Mesendoderm (in vitro differentiated cells): ENCODE measurements at regions not wholly inside any gene's neighbourhood (a gene's known extent, or its start where the extent isn't known, plus 50 kb on each side); places are given as distances from the start of the nearest gene placed in this dataset.

Experiments used
- DNase-seq: peaks from one replicate; pipeline ENCODE4 v3.0.0; 2013
- H2AK5ac ChIP-seq: 2 replicates; pipeline ENCODE4 v1.6.1; 2013; ENCODE audit warnings: low read length, inconsistent platforms
- H2BK120ac ChIP-seq: 2 replicates; pipeline ENCODE4 v1.6.1; 2013; ENCODE audit warnings: low read depth, mild to moderate bottlenecking, low read length, moderate library complexity, mixed read lengths
- H2BK15ac ChIP-seq: replicated peaks from 2 replicates; pipeline ENCODE4 v1.6.1; 2013; ENCODE audit warnings: low read depth, mild to moderate bottlenecking, moderate library complexity
- H2BK5ac ChIP-seq: 2 replicates; pipeline ENCODE4 v1.6.1; 2013; ENCODE audit warnings: low read length, inconsistent platforms
- H3K18ac ChIP-seq: 2 replicates; pipeline ENCODE4 v1.6.1; 2013; ENCODE audit warnings: mild to moderate bottlenecking, low read length, mixed read lengths
- H3K23ac ChIP-seq: one replicate; pipeline ENCODE4 v1.6.1; 2013; ENCODE audit warnings: low read length
- H3K27ac ChIP-seq: 2 replicates; pipeline ENCODE4 v1.5.1; 2013; ENCODE audit warnings: low read depth, mild to moderate bottlenecking, inconsistent platforms, low read length, moderate library complexity
- H3K27me3 ChIP-seq: 2 replicates; pipeline ENCODE4 v1.6.1; 2013; ENCODE audit warnings: low read length, control low read depth, mild to moderate bottlenecking, inconsistent platforms; ENCODE audit not compliant: insufficient read depth, poor library complexity
- H3K36me3 ChIP-seq: 2 replicates; pipeline ENCODE4 v1.6.1; 2013; ENCODE audit warnings: low read length, inconsistent platforms; ENCODE audit not compliant: control insufficient read depth, insufficient read depth
- H3K4ac ChIP-seq: one replicate; pipeline ENCODE4 v1.6.1; 2013; ENCODE audit warnings: low read depth, mild to moderate bottlenecking, low read length, moderate library complexity
- H3K4me1 ChIP-seq: 2 replicates; pipeline ENCODE4 v1.6.1; 2013; ENCODE audit warnings: low read depth, low read length, inconsistent platforms; ENCODE audit not compliant: control insufficient read depth
- H3K4me2 ChIP-seq: 2 replicates; pipeline ENCODE4 v1.6.1; 2013; ENCODE audit warnings: low read length
- H3K4me3 ChIP-seq: 2 replicates; pipeline ENCODE4 v1.5.1; 2013; ENCODE audit warnings: mild to moderate bottlenecking, low read length
- H3K56ac ChIP-seq: one replicate; pipeline ENCODE4 v1.6.1; 2013; ENCODE audit warnings: low read length
- H3K79me1 ChIP-seq: 2 replicates; pipeline ENCODE4 v1.6.1; 2013; ENCODE audit warnings: low read length, inconsistent platforms
- H3K79me2 ChIP-seq: 2 replicates; pipeline ENCODE4 v1.6.1; 2013; ENCODE audit warnings: mild to moderate bottlenecking, low read length; ENCODE audit not compliant: control insufficient read depth, insufficient read depth
- H3K9ac ChIP-seq: 2 replicates; pipeline ENCODE4 v1.6.1; 2013; ENCODE audit warnings: low read length, inconsistent platforms
- H4K5ac ChIP-seq: one replicate; pipeline ENCODE4 v1.6.1; 2013; ENCODE audit warnings: low read length
- H4K8ac ChIP-seq: one replicate; pipeline ENCODE4 v1.6.1; 2013; ENCODE audit warnings: low read depth, mild to moderate bottlenecking, control low read depth, low read length, moderate library complexity
- WGBS: extraction: QIAGEN DNeasy Blood & Tissue Kit; methylation state at CpG from one replicate; pipeline ENCODE4 v1.1.7; 2013; ENCODE audit warnings: low lambda C conversion rate, missing lambda C conversion rate; ENCODE audit not compliant: insufficient coverage; ENCODE audit errors: extremely low coverage; 5-methylcytosine and 5-hydroxymethylcytosine counted together

DNA sequence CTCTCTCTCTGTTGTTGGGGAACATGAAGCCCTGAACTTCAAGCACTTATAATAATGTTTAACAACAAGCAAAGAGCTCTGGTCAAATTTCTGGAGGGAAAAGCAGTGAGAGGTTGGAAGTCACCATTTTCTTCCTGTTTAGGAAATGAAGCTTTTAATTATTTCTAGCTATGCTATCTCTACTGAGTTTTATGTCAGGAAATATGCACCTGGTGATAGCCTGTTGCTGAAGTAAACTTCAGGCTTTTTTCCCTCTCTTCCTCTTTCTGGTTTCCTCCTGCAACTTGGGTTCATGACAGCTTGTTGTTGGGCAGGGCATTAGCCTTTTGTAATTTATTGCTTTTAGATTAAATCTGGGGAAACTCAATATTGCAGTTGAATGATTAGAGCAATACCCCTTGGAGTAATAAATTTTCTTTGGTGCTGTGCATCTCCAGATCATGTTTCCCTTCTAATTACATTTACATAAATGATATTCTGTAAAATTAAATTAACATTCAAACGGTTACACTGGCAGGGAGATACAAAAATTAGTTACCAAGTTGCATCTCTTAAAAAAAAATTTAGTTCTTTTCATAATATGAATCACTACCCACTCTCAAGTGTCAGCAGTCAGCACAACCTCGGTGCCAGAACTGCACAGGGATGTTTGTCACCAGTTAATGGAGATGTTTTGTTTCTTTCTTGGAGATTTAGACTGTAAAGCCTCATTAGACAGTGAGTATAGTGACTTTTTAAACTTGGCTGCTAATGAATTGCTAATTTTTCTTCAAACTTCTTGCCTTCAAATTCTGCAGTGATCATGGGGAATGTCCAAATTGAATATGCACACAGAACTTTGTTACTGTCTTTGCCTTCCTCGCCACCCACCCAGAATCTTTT, 466.6 kb upstream of the ETAA1 start:
- H3K79me1 ChIP-seq: no peaks in the 10 kb centered on the region
- H2AK5ac ChIP-seq: no peak overlapping the region
- H4K8ac ChIP-seq: no peak overlapping the region
- no peak overlapping the region for H3K23ac ChIP-seq
- DNase-seq: no peak
- no peak overlapping the region for H3K56ac ChIP-seq
- no peak overlapping the region for H3K9ac ChIP-seq
- no peak overlapping the region for H3K4me3 ChIP-seq
- no peak overlapping the region for H4K5ac ChIP-seq
- no peak overlapping the region for H3K18ac ChIP-seq
- no peak overlapping the region for H3K27ac ChIP-seq
- H2BK5ac ChIP-seq: no peak overlapping the region
- no peak overlapping the region for H3K4me2 ChIP-seq
- H3K4me1 ChIP-seq: no peaks in the 10 kb centered on the region
- no peak overlapping the region for H2BK15ac ChIP-seq
- H2BK120ac ChIP-seq: no peak overlapping the region
- H3K36me3 ChIP-seq: no peaks in the 10 kb centered on the region
- no peaks in the 10 kb centered on the region for H3K79me2 ChIP-seq
- H3K27me3 ChIP-seq: no peaks in the 10 kb centered on the region
- H3K4ac ChIP-seq: no peak overlapping the region
- WGBS: no CpG with 5 or more reads among the region's 3 CpGs

DNA sequence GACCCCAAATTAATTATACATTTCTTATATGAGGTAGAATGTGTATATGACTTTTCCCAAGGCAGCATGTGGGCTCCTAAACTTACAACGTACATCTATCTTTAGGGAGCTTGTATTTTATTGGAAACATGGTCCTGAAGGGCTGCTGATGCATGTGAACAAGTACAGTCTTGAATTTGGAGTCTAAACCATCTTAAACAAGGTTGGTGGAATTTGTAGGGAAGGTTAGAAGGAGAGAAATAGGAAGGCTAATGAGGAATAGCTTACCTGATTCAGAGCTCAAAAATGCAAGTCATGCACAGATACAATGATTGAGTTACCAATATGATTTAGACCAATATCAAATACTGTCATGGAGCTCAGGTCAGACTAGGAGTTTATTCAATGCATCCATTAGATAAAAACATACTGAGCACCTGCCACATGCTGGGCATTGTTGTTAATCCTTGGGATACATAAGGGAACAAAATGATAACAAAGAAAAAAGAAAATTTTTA, 458.6 kb upstream of the ETAA1 start:
- Histone ChIP-seq H3K4me1 (no peaks in the 10 kb centered on the region), H2BK5ac (no peak overlapping the region), H3K36me3 (no peaks in the 10 kb centered on the region), H2BK15ac (no peak overlapping the region), H3K56ac (no peak overlapping the region), H2BK120ac (no peak overlapping the region), H3K23ac (no peak overlapping the region), H3K18ac (no peak overlapping the region), H3K4ac (no peak overlapping the region), H3K79me2 (no peaks in the 10 kb centered on the region), H4K5ac (no peak overlapping the region), H3K4me2 (no peak overlapping the region), H3K9ac (no peak overlapping the region), H3K27ac (no peak overlapping the region), H3K4me3 (no peak overlapping the region), H2AK5ac (no peak overlapping the region), H3K79me1 (no peaks in the 10 kb centered on the region), H4K8ac (no peak overlapping the region), H3K27me3 (no peaks in the 10 kb centered on the region)
- no CpG with 5 or more reads among the region's 1 CpG for WGBS
- DNase-seq: no peak

DNA sequence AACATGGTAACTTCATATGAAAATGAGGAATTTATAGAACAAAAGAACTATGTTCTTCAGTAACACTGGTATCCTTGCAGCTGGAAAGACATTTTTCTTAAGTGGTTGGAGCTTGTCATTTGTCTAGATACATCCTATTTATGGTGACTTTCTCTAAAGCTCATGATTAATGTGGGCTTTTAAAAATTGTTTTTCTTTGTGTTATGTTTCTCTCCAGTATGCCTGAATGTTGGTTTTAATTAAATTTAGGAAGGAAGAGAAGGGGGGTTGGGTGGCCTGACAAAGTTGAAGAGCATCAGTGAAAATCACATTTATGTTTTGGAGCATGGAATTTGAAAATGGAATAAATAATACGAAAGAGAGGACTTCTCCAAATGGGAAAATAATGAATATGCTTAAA, 457.1 kb upstream of the ETAA1 start:
- Histone ChIP-seq H3K27me3 (no peaks in the 10 kb centered on the region), H4K8ac (no peak overlapping the region), H3K4me1 (no peaks in the 10 kb centered on the region), H3K9ac (no peak overlapping the region), H3K4me3 (no peak overlapping the region), H3K4me2 (no peak overlapping the region), H3K79me1 (no peaks in the 10 kb centered on the region), H2BK5ac (no peak overlapping the region), H3K4ac (no peak overlapping the region), H3K18ac (no peak overlapping the region), H2BK15ac (no peak overlapping the region), H2AK5ac (no peak overlapping the region), H2BK120ac (no peak overlapping the region), H3K27ac (no peak overlapping the region), H3K79me2 (no peaks in the 10 kb centered on the region), H3K36me3 (no peaks in the 10 kb centered on the region), H4K5ac (no peak overlapping the region), H3K23ac (no peak overlapping the region), H3K56ac (no peak overlapping the region)
- WGBS: no CpG with 5 or more reads among the region's 1 CpG
- DNase-seq: no peak

DNA sequence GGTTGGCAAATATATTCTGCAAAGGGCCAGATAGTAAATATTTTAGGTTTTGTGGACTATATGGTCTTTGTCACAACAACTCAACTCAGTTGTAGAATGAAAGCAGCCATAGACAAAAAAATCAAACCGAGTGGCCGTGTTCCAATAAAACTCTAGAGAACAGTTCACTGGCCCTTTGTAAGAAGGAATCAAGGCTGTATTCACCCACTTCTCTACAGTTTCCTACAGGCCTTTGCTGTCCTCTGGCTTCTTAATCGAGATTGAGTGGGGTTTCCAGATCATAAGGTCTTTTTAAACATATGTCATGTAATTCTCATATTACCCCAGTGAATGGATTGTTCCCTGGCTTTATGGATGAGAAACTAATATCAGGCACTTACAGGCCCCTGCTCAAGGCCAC, 448.9 kb upstream of the ETAA1 start:
- Histone ChIP-seq H3K4me1 (no peaks in the 10 kb centered on the region), H2BK120ac (no peak overlapping the region), H3K4me3 (no peak overlapping the region), H3K9ac (no peak overlapping the region), H4K8ac (no peak overlapping the region), H3K23ac (no peak overlapping the region), H3K56ac (no peak overlapping the region), H3K27me3 (no peaks in the 10 kb centered on the region), H2BK15ac (no peak overlapping the region), H2BK5ac (no peak overlapping the region), H2AK5ac (no peak overlapping the region), H3K18ac (no peak overlapping the region), H3K4ac (no peak overlapping the region), H4K5ac (no peak overlapping the region), H3K79me1 (no peaks in the 10 kb centered on the region), H3K36me3 (no peaks in the 10 kb centered on the region), H3K27ac (no peak overlapping the region), H3K79me2 (no peaks in the 10 kb centered on the region), H3K4me2 (no peak overlapping the region)
- DNase-seq: no peak
- no CpG with 5 or more reads among the region's 3 CpGs for WGBS

DNA sequence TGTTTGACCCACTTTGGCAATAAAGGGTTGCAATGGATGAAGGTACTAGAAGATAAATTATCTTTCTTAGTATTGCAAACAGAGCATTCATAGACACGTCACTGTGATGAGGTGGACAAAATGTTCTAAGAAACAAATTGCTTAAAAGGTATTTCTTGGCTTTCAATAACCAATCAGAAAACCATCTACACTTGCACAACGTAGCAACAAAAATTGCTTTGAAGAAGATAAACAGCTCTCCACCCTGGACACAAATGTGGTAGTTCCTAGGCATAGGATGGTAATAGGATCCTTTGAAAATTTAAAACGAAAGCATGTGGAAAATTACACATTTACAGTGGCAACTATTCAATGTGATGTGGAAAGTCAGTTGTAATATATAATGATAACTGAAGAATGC, 439.9 kb upstream of the ETAA1 start:
- Histone ChIP-seq H3K79me1 (no peaks in the 10 kb centered on the region), H4K8ac (no peak overlapping the region), H4K5ac (no peak overlapping the region), H3K27ac (no peak overlapping the region), H2AK5ac (no peak overlapping the region), H2BK120ac (no peak overlapping the region), H3K4ac (no peak overlapping the region), H3K18ac (no peak overlapping the region), H3K56ac (no peak overlapping the region), H3K23ac (no peak overlapping the region), H3K4me1 (no peaks in the 10 kb centered on the region), H2BK15ac (no peak overlapping the region), H3K27me3 (no peaks in the 10 kb centered on the region), H3K36me3 (no peaks in the 10 kb centered on the region), H3K9ac (no peak overlapping the region), H3K4me2 (no peak overlapping the region), H3K79me2 (no peaks in the 10 kb centered on the region), H3K4me3 (no peak overlapping the region), H2BK5ac (no peak overlapping the region)
- DNase-seq: no peak
- WGBS: no CpG with 5 or more reads among the region's 3 CpGs

DNA sequence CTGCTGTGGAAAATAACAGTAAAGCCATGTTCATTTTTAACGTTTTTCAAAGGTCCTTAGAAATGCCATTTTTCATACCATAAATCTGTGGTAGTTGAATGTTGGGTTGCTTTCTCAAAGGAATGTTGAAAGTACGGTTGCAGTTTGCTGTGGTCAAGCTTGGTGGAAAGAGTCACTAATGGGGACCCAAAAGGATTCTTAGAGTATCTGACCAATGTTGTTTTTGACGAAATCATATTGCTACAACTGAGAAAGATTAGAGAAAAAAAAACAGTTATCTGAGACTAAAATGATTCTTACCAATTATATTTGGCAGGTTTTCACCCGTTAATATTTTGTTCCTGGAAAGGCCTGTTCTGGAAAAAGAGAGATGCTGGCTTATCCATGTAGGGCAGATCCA, 439.5 kb upstream of the ETAA1 start:
- H3K18ac ChIP-seq: no peak overlapping the region
- H3K4me2 ChIP-seq: no peak overlapping the region
- H2AK5ac ChIP-seq: no peak overlapping the region
- no peaks in the 10 kb centered on the region for H3K27me3 ChIP-seq
- no peaks in the 10 kb centered on the region for H3K4me1 ChIP-seq
- H3K23ac ChIP-seq: no peak overlapping the region
- no peak for DNase-seq
- H4K8ac ChIP-seq: no peak overlapping the region
- H3K56ac ChIP-seq: no peak overlapping the region
- H3K79me1 ChIP-seq: no peaks in the 10 kb centered on the region
- H4K5ac ChIP-seq: no peak overlapping the region
- H3K27ac ChIP-seq: no peak overlapping the region
- no peaks in the 10 kb centered on the region for H3K79me2 ChIP-seq
- no peak overlapping the region for H3K9ac ChIP-seq
- WGBS: no CpG with 5 or more reads among the region's 4 CpGs
- no peak overlapping the region for H2BK5ac ChIP-seq
- H3K4ac ChIP-seq: no peak overlapping the region
- no peak overlapping the region for H2BK120ac ChIP-seq
- H2BK15ac ChIP-seq: no peak overlapping the region
- no peaks in the 10 kb centered on the region for H3K36me3 ChIP-seq
- no peak overlapping the region for H3K4me3 ChIP-seq
